ENCODE measurements at regions not wholly inside any gene's neighbourhood (a gene's known extent, or its start where the extent isn't known, plus 50 kb on each side); places are given as distances from the start of the nearest gene placed in this dataset.

GRCh38 chr7:22642454-22642853 lies 84.5 kb upstream of the IL6 start:
- Mint-ChIP-seq H3K27me3 (ENCODE audit: insufficient read depth) (no peaks in the 10 kb centered on the region), H3K27ac (no peak overlapping the region), H3K9me3 (peaks cover 61% of the 10 kb centered on the region), H3K4me1 (ENCODE audit: low read depth) (peaks cover 8% of the 10 kb centered on the region), H3K4me3 (no peak overlapping the region), H3K36me3 (ENCODE audit: low read depth) (peaks cover 55% of the 10 kb centered on the region)
- no peak for TF ChIP-seq CTCF (IDR thresholded peaks at IDR 0.05)
- DNase-seq, result no peak

DNA sequence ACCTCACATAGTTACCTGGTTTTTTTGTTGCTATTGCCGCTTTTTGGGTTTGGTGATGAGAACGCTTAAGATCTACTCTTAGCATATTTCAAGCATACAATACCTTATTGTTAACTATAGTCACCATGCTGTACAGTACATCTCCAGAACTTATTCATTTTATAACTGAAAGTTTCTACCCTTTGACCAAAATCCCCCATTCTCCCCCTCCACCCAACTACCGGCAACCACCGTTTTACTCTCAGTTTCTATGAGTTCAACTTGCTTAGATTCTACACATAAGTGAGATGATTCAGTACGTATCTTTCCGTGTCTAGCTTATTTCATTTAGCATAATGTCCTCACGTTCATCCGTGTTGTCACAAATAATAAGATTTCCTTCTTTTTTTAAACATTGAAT lies 86.7 kb upstream of the IL6 start:
- Mint-ChIP-seq H3K36me3 (ENCODE audit: low read depth) (peaks cover 35% of the 10 kb centered on the region), H3K4me1 (ENCODE audit: low read depth) (no peaks in the 10 kb centered on the region)
- no peak for TF ChIP-seq CTCF (IDR thresholded peaks at IDR 0.05)

DNA sequence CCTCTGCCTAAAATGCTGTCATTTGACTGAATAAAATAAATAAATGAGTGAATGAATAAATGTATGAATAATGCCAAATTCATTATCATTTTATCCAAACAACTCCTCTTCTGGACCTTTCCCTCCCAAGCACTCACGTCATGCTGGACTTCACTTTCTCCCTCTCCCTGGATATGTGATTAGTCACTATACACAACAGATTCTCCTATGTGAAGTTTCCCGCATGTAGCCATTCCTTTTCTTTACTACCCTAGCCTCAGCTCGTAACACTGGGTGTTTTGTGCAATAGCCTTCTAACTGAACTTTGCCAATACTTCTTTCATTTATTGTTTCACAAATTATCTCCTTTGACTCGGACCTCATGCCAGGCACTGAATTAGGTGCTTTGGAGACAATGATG lies 87.6 kb upstream of the IL6 start:
- Mint-ChIP-seq H3K4me3 (no peak overlapping the region), H3K27ac (no peak overlapping the region), H3K27me3 (ENCODE audit: insufficient read depth) (no peaks in the 10 kb centered on the region), H3K4me1 (ENCODE audit: low read depth) (no peaks in the 10 kb centered on the region), H3K36me3 (ENCODE audit: low read depth) (peaks cover 35% of the 10 kb centered on the region), H3K9me3 (peaks cover 31% of the 10 kb centered on the region)
- no peak for DNase-seq
- no peak for TF ChIP-seq CTCF (IDR thresholded peaks at IDR 0.05)

More for the DNA sequence above, 86.7 kb upstream of the IL6 start:
- H3K27ac Mint-ChIP-seq, result no peak overlapping the region
- no peaks in the 10 kb centered on the region for H3K27me3 Mint-ChIP-seq (ENCODE audit: insufficient read depth)
- peaks cover 39% of the 10 kb centered on the region for H3K9me3 Mint-ChIP-seq
- no peak overlapping the region for H3K4me3 Mint-ChIP-seq
- no peak for DNase-seq

DNA sequence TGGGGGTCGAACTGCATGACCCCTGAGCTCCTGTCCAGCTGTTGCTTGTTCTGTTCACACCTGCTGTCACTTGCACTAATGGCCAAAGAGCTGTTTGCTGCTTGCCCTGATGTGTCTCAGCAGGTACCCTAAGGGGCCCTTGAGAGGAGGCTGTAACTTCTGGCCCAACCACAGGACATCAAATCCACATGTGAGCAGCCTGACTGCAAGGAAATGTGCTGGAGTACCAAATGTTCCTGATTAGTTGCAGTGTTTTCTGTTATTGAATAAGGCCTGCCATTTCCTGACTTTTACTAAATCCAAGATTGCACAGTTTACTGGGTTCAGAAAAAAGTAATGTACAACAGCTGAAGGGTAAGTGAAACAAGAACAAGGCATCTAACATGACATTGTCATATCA lies 91.7 kb upstream of the IL6 start:
- H3K36me3 Mint-ChIP-seq (ENCODE audit: low read depth), result no peaks in the 10 kb centered on the region
- no peak for DNase-seq
- no peak overlapping the region for H3K4me3 Mint-ChIP-seq
- H3K9me3 Mint-ChIP-seq, result no peaks in the 10 kb centered on the region
- TF ChIP-seq CTCF (IDR thresholded peaks at IDR 0.05), result no peak
- H3K27me3 Mint-ChIP-seq (ENCODE audit: insufficient read depth), result no peaks in the 10 kb centered on the region
- peaks cover 28% of the 10 kb centered on the region for H3K4me1 Mint-ChIP-seq (ENCODE audit: low read depth)
- H3K27ac Mint-ChIP-seq, result no peak overlapping the region

DNA sequence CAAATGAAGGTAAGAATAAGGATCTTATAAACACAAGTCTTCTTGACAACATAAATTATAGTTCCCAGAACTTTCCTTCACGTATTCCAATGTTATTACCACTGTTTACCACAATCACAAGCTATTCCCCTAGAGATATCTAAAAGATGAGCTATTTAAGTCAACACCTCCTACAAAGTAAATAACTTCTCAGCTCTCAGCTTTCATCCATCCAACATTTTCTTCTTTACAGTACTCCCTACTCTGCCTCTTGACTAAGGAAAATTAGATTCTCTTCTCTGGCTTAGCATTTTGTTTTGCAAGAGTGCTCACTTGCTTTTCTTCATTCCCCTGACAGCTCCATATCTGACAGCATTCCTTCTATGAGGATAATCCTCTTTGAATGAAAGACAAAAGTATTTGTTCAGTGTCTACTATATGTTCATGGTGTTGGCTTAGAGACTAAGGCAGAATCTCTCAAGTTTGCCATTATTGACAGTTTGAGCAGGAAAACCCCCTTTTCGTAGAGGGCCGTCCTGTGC lies 93.0 kb upstream of the IL6 start:
- TF ChIP-seq CTCF (IDR thresholded peaks at IDR 0.05), result no peak
- Mint-ChIP-seq H3K4me3 (no peak overlapping the region), H3K27ac (no peak overlapping the region; the same call in 1 of the 2 replicates), H3K36me3 (ENCODE audit: low read depth) (no peaks in the 10 kb centered on the region), H3K4me1 (ENCODE audit: low read depth) (peaks cover 28% of the 10 kb centered on the region), H3K9me3 (no peaks in the 10 kb centered on the region), H3K27me3 (ENCODE audit: insufficient read depth) (no peaks in the 10 kb centered on the region)
- no peak for DNase-seq

Data from HFFc6 (cell line).